ENCODE measurements at regions not wholly inside any gene's neighbourhood (a gene's known extent, or its start where the extent isn't known, plus 50 kb on each side); places are given as distances from the start of the nearest gene placed in this dataset.

GRCh38 chr5:110053205-110053604, 363.5 kb downstream of the MAN2A1 start (continued):
- TF ChIP-seq, protein P1, sequence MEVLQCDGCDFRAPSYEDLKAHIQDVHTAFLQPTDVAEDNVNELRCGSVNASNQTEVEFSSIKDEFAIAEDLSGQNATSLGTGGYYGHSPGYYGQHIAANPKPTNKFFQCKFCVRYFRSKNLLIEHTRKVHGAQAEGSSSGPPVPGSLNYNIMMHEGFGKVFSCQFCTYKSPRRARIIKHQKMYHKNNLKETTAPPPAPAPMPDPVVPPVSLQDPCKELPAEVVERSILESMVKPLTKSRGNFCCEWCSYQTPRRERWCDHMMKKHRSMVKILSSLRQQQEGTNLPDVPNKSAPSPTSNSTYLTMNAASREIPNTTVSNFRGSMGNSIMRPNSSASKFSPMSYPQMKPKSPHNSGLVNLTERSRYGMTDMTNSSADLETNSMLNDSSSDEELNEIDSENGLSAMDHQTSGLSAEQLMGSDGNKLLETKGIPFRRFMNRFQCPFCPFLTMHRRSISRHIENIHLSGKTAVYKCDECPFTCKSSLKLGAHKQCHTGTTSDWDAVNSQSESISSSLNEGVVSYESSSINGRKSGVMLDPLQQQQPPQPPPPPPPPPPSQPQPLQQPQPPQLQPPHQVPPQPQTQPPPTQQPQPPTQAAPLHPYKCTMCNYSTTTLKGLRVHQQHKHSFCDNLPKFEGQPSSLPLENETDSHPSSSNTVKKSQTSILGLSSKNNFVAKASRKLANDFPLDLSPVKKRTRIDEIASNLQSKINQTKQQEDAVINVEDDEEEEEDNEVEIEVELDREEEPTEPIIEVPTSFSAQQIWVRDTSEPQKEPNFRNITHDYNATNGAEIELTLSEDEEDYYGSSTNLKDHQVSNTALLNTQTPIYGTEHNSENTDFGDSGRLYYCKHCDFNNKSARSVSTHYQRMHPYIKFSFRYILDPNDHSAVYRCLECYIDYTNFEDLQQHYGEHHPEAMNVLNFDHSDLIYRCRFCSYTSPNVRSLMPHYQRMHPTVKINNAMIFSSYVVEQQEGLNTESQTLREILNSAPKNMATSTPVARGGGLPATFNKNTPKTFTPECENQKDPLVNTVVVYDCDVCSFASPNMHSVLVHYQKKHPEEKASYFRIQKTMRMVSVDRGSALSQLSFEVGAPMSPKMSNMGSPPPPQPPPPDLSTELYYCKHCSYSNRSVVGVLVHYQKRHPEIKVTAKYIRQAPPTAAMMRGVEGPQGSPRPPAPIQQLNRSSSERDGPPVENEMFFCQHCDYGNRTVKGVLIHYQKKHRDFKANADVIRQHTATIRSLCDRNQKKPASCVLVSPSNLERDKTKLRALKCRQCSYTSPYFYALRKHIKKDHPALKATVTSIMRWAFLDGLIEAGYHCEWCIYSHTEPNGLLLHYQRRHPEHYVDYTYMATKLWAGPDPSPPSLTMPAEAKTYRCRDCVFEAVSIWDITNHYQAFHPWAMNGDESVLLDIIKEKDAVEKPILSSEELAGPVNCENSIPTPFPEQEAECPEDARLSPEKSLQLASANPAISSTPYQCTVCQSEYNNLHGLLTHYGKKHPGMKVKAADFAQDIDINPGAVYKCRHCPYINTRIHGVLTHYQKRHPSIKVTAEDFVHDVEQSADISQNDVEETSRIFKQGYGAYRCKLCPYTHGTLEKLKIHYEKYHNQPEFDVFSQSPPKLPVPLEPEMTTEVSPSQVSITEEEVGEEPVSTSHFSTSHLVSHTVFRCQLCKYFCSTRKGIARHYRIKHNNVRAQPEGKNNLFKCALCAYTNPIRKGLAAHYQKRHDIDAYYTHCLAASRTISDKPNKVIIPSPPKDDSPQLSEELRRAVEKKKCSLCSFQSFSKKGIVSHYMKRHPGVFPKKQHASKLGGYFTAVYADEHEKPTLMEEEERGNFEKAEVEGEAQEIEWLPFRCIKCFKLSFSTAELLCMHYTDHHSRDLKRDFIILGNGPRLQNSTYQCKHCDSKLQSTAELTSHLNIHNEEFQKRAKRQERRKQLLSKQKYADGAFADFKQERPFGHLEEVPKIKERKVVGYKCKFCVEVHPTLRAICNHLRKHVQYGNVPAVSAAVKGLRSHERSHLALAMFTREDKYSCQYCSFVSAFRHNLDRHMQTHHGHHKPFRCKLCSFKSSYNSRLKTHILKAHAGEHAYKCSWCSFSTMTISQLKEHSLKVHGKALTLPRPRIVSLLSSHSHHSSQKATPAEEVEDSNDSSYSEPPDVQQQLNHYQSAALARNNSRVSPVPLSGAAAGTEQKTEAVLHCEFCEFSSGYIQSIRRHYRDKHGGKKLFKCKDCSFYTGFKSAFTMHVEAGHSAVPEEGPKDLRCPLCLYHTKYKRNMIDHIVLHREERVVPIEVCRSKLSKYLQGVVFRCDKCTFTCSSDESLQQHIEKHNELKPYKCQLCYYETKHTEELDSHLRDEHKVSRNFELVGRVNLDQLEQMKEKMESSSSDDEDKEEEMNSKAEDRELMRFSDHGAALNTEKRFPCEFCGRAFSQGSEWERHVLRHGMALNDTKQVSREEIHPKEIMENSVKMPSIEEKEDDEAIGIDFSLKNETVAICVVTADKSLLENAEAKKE (CRISPR knock-in tag; IDR thresholded peaks at IDR 0.05): no peak
- TF ChIP-seq STAT1 (IDR thresholded peaks at IDR 0.05; ENCODE audit: unreplicated experiment) (no peak), ZNF114 (CRISPR knock-in tag; IDR thresholded peaks at IDR 0.05) (no peak), EZH2 (IDR thresholded peaks at IDR 0.05; ENCODE audit: low read depth, unreplicated experiment) (no peak), CTCF (conservative IDR thresholded peaks at IDR 0.05; ENCODE audit: low read depth in 2 of 2) (no peak), ZNF331 (CRISPR knock-in tag; IDR thresholded peaks at IDR 0.05; ENCODE audit: low read depth) (no peak), EZH2phosphoT487 (IDR thresholded peaks at IDR 0.05; ENCODE audit: unreplicated experiment) (no peak), POLR2AphosphoS5 (IDR thresholded peaks at IDR 0.05; ENCODE audit: low read depth) (no peak)
- TF ChIP-seq, protein P2, sequence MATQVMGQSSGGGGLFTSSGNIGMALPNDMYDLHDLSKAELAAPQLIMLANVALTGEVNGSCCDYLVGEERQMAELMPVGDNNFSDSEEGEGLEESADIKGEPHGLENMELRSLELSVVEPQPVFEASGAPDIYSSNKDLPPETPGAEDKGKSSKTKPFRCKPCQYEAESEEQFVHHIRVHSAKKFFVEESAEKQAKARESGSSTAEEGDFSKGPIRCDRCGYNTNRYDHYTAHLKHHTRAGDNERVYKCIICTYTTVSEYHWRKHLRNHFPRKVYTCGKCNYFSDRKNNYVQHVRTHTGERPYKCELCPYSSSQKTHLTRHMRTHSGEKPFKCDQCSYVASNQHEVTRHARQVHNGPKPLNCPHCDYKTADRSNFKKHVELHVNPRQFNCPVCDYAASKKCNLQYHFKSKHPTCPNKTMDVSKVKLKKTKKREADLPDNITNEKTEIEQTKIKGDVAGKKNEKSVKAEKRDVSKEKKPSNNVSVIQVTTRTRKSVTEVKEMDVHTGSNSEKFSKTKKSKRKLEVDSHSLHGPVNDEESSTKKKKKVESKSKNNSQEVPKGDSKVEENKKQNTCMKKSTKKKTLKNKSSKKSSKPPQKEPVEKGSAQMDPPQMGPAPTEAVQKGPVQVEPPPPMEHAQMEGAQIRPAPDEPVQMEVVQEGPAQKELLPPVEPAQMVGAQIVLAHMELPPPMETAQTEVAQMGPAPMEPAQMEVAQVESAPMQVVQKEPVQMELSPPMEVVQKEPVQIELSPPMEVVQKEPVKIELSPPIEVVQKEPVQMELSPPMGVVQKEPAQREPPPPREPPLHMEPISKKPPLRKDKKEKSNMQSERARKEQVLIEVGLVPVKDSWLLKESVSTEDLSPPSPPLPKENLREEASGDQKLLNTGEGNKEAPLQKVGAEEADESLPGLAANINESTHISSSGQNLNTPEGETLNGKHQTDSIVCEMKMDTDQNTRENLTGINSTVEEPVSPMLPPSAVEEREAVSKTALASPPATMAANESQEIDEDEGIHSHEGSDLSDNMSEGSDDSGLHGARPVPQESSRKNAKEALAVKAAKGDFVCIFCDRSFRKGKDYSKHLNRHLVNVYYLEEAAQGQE (IDR thresholded peaks at IDR 0.05; ENCODE audit: unreplicated experiment): no peak

Measured in GM23338 (cell line).